GM21423 (cell line): ENCODE measurements at regions not wholly inside any gene's neighbourhood (a gene's known extent, or its start where the extent isn't known, plus 50 kb on each side); places are given as distances from the start of the nearest gene placed in this dataset.

Experiments
- ATAC-seq: cut with Tn5 transposase; IDR thresholded peaks from one replicate; pipeline ENCODE4 v1.9.1; 2021; ENCODE audit warnings: mild to moderate bottlenecking, moderate library complexity; ENCODE audit not compliant: unreplicated experiment

DNA sequence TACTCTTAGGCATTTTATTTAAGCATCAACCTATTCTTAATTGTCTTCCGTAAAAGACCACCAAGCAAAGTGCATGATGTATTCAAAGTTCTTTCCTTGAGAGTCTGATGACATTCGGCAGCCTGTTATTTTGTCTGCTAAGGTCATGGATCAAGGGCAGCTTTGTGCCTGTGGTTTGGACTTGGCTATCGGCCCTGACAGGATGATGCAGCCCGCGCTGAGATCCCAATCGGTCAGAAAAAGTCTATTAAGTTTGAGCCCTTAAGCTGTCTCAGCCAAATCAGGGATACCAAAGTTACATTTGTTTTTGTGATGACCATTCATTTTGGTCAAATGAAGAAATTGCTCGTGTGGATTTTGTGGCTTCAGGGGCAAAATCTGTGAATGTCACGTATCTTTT lies 718.9 kb upstream of the FANCL start:
- ATAC-seq, result no peak

DNA sequence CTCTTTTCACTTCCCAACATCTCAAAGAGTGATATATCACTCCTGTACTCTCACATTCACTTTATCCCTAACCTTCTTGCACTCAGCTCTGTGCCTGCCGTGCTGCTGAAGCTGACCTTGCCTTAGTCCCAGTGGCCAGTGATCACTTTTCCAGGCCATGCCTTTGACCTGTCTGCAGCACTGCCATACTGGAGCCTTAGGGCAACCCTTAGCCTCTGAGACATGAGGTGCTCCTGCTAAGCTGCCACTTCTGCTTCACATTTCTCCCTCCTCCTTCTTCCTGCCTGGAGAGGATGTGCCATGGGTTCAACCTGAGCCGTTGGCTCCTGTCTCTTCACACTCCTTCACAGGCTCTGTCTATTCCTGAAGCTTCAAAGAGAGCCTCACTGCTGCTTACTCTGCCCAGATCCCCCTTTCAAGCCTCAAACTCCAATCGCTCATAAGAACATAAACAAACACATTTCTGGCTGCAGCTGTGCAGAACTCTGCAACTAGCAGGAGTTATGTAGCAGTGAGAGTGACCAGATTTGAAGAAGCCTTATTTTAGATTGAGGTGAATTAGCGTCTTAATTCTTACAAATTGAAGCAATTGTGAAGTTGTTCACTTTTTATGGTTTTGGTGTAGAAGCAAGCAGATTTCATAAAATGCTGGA lies 716.2 kb upstream of the FANCL start:
- no peak for ATAC-seq

DNA sequence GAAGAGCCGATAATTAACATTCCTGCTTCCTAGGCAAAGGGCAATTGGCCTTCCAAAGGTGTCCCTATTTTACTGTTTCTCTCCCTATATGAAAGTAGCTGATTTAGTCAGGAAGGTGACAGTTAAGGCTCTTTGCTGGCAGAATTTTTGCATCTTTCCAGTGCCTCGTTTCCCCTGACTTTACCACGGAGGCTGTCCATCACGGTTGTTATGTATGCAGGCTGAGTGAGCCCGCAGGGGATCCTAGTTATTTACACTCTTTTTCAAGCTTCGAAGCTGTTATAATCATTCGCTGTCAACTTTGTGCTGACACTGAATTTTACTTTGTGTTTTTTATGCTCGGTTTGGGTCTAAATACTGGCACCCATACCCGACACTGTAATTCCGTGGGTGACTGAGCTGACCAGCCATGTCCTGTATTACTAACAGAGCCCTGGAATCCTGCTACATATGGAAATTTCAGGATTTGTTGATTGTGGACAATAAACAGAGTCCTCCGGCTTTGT lies 713.8 kb upstream of the FANCL start:
- ATAC-seq, result no peak

DNA sequence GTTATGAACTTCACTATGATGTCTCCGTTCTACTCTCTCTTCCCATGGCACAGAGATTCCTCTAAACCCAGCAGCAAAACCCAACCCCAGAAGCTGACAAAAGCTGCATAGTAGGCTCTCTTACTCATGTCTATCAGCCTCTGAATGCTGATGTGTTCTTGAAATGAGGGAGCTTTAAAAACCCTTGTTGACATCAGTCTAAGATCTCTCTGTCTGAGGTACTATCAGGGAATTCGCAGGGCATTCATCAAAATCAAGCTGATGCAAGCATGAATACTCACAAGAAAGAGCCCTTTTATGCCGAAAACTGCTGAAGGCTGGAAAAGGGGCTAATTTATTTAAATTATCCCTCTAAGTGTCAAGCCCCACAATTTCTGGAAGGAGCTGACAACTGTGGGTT lies 710.6 kb upstream of the FANCL start:
- ATAC-seq, result no peak

DNA sequence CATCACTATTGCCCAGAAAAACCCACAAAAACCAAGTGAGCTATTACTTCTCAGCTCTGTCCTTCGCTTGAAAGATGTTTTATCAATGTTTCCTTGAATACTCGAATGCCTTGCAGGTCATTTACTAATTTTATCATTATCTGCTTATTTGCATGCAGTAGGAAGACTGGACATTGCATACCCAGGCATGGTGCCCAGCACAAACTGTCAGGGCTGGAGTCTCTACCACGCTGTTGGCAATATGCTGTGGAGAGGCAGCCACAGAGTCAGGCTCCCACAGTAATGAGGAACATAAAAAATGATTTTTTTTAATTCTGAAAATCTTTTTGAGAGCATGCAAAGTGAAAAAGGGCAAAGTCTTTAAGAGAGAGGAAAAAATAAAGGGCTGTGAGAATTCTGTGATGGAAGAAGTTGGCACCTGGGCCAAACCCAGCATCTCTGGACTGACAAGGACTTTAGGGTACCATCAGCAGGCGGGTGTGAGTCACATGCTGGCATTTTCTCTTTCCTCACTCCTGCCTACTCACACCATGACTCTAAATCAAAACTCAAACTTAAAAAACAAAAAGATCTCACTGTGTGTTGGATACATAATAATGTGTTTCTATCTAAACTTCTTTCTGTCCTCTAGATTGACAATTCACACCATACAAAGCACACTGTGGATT lies 709.8 kb upstream of the FANCL start:
- no peak for ATAC-seq

DNA sequence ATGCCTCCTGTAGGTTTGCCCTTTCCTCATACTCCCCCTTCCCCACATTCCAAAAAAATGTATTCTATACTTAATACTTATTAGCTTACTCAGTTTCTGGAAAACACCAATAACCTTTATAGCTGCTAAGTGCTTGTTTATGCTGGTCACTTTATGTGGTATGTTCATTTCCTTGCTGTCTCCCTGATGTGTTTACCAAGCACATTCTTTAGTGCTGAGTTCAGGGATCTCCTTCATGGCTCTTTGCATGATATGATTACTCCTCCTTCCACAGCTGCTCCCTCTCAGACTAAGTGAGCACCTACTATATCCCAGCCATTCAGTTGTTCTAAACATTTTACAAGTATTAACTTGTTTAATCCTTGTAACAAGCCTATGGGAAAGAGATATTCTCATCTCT lies 698.3 kb upstream of the FANCL start:
- no peak for ATAC-seq

DNA sequence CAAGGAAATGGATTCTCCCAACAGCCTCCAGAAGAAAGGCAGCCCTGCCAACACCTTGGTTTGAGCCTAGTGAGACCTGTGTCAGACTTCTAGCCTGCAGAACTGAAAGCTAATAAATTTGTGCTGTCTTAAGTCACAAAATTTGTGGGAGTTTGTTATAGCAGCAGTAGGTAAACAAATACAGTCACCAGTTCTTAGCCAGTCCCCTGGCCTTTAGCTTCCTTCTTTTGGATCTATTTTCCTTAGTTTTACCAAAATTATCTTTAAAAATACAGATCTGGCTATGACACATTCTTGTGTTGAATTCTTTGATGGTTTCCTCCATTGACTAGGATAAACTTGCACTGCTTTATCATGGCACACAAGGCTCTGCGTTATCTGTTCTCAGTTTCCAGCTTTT lies 697.9 kb upstream of the FANCL start:
- ATAC-seq, result no peak

DNA sequence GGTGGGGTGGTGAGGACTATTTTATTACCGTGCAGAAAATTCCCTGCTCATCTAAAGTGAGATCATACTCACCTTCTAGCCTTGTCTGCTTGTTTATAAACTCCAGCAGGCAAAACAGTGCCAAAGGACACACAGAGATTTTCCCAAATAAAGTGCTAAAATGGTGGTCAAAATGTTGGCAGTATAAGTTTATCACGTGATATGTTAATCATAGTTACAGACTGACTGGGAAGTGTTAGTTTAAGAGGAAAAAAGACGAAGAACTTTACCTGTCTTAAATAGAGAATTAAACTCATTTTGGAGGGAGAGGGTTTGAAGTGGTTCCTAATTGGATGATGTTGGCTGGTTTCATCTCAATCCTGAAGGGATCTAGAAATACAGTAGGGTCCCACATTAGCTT lies 691.7 kb upstream of the FANCL start:
- ATAC-seq, result no peak

DNA sequence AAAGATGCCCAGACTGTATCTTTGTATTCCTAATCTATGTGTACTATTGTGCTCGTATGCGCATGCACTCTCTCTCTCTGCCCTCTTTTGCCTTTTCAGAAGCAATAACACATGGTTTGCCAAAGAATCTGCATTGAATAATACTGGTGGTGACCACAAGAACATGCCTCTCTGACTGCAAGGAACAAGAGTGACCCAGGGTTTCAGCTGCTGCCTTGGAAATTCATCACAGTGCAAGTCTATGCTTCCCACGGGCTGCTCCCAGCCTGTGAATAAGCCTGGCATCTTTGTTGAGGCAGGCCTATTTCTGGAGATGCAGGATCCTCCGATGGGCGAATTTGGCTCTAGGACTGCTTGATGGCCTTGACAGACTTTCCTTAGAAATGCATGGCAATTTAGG lies 689.4 kb upstream of the FANCL start:
- ATAC-seq, result no peak

DNA sequence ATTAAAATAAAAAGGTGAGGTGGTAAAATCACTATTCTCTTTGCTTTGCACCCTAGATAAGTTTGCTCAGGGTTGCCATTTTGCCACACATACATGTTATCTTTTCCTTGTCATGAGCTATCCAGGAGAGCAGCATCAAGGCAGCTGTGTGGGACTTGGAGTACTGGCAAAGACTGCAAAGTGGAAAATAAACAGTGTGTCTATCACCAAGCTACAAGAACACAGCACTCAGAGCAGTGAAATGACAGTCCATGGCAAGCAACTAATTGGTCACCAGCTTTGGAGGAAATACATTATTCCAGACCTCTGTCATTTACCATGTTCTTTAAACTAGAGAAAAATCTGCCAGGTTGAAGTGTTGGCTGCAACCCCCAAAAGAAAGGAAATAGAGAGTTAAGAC lies 687.8 kb upstream of the FANCL start:
- no peak for ATAC-seq

DNA sequence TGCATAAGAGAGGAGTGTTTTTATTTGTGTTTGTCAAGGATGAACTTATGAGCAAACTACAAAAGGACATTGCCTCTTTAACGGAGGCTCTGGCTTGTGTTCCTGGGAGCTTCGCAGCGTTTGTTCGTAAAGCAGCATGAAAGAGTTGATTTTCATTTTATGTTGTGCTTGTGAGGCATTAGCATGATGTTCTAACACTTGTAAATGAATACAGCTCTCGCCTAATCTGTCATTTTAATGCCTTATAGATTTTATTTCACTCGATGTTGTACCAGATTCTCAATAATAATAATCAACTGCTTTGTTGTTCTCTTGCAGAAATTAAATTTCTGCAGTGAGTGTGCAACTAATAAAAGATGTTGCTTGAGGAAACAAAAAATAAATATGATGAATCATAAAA lies 687.3 kb upstream of the FANCL start:
- ATAC-seq, result no peak

DNA sequence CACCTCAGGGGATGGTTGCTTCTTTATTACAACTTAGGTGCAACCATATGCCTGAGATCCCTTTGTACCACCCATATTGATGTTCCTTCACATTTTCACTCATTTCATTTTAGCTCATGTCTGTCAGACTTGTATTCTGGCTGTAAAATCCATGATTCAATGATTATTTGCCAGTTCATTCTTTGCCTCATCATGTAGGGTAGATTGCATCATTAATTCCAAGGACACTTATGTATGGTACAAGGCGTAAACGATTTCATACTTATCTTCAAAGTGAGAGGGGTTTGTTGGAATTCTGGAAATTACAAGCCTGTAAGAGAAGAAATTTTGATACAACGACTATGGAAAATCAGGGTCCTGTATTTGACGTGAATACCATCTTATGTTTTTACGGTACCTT lies 685.0 kb upstream of the FANCL start:
- ATAC-seq, result no peak

DNA sequence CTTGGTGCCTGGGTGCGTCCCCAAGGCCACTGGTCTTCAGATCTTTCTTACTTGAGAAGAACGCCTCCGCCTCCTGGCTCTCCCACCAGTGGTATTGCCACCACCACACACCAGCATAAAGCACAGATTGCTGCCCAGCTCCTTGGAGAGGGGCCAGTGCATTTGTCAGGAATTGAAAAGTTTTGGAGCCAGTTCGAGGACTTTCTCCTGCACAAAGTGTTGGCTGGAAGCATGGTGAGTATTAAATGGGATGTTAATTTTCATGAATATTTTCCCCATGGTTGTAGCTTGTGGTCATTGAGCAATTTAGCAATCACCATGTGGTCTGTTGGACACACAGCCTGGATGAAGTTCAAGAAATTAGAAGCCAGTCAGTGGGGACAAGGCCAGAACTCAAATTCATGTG lies 684.6 kb upstream of the FANCL start:
- ATAC-seq, result no peak

DNA sequence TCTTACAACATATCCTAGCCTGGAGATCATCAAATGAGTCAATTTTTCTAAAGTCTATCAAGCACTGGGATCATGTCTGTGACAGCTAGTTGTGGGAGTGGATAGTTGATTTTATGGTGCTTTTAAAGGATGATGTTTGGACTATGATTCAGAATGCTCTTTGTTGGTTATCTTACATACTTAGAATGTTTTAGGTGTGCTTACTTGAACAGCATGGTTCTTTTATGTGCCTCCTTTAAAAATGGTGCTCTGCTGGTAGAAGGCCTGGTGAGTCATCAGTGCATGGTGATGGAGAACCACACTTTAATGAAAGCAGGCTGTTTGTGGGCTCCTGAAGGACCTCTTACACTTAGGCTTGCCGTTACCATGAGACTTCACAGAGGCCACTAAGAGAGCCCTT lies 682.7 kb upstream of the FANCL start:
- no peak for ATAC-seq

DNA sequence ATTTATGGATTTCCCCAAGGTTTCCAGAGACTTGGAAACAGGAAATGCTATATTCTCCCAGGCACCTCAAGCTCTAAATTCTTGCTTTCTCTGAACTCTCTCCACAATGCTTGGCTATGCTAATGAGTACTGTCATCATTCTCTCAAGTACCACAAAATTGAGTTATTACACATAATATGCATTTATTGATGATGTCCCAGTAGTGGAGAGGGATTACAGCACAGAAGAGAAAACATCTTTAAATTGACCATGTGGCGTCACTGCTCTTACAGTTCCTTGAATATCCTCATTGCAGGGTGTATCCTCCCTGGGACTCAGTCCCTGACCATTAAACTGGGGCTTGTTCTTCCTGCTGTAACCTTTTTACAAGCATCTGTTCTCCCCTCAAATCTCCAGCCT lies 681.1 kb upstream of the FANCL start:
- no peak for ATAC-seq

DNA sequence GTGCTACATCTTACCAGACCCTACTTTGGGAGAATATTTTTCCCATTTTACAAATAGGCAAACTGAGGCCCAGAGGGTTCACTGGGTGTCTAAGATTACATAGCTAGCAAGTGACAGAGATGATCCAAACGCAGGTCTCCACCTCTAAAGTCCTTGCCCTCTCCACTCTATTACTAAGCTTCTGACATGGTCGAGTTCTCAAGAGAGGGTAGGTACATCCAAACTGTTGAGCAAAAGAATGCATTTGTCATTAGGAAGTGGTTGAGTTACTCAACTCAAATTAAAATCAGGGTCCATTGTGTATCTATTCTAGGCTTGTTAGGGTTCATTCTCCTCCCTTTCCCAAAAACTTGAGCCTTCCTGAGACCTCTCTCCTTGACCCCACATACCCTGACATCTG lies 680.6 kb upstream of the FANCL start:
- no peak for ATAC-seq

DNA sequence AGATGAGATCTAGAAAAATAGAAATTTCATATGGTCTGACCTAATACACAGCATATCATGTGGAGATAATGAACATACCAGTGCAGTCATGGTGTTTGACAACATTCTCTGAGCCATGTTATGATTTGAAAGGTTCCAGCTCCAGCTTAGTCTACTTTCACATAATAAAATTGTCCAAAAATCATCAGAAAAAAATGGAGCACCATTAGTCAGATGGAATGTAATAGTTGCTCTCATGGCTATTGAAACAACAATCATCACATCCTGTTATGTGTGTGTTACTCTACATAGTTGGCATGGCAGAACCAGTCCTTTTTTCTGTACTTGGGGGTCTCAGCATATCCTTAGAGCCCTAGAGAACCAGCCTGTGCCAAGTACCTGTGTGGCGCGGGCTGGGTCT lies 678.9 kb upstream of the FANCL start:
- no peak for ATAC-seq

DNA sequence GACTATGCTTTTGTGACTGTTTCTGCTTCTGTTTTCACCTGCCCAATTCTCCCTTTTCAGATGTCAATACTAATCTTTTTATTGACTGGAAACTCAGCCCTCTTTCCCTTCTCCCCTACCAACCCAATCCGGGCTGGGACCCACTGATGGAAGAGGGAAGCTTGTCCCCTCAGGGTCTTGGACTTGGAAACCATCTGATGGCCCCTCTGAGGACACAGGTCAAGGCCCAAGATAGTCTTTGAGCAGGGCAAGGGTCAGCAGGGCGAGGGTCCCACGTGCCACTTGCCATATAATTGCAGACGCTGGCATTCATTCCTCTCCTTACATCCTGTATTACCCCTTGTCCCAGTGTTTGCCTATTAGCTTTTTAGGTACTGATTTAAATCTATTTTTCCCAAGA lies 678.2 kb upstream of the FANCL start:
- ATAC-seq, result no peak

DNA sequence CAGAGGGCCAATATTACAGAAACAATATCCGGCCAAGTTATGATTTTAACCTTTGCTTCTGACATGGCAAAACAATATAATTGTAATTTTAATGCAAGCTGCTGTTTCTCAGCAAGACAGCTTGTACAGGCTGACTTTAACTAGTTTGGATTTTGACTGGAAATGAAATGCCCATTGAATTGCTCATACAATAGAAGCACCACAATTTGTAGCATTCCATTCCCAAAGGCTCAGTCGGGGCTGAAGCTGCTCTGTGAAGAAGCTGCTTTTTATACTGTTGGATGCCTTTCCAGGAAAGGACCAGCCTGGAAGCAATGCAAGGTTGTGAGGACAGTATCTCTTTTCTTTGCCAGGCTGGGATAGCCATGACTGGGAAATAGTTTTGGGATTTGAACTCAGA lies 677.0 kb upstream of the FANCL start:
- ATAC-seq, result no peak

DNA sequence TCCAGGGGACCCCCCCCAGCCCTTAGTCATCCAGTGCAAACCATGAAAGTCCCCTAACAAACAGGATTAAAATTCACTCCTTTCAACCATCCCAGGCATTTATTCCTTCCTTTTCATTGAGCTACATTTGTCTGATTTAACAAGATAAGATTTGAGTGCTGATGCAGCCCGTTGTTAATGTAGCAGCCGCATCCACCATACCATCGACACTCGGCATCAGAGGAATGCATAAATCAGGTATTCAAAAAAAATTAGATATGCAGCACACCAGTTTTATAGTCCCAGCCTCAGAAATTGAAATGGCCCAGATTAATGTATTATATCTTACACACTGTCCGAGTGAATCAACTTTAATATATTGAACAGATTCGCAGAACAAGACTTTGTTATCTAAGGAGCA lies 676.5 kb upstream of the FANCL start:
- no peak for ATAC-seq

DNA sequence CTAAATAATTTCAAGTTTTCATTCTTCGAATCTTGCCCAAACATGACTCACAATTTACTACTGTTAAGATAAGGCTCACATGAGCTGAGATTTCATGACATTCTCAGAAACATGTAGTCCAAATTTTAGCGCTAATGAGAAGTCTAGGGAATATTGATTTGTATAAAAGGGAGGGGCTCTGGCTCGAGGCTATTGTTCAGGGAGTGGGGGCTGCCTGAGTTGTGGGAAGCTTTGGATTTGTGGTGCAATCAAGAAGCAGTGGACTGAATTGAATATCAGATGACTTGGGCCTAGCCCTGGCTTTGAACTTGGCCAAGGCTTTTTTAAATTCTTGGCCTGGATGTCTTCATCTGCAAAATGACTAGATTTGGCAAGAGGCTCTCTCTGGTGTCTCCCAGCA lies 674.9 kb upstream of the FANCL start:
- ATAC-seq, result no peak

DNA sequence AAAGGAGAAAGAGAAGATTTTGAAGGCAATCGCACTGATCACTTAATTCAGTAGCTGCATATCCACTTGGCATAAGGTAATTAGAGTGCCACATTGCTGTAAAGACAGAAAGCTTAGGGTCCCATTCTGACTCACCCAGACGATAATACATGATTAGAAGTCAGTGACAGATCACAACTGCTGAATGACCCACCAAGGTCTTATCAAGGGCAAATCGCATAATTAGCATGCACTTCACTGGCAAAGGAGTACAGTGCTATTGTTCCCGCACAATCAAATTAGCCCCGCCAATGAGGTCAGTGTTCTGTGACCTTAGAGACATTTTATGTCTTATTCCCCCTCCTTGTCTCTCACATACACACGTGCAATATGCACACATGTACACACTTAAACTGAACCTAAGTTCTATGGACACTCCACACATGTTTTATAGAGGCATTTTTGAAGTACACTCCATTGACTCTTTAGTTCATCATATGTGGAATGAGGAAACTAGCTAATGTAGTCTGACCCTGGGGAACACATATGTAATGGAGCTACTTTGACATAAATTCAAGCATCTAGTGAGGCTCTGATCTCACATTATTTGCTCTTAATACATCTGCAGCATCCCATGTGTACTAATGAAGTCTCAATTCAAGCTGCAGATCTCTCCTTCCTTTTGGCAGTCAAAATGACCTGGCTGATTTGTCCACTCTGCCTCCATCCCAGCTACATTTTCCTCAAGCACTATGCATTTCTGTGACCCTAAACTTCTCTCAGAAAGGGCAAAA lies 673.8 kb upstream of the FANCL start:
- ATAC-seq, result no peak
